ENCODE measurements at regions not wholly inside any gene's neighbourhood (a gene's known extent, or its start where the extent isn't known, plus 50 kb on each side); places are given as distances from the start of the nearest gene placed in this dataset.

GRCh38 chr10:31120392-31120791 is 88.7 kb upstream of the ZNF438 start:
- TF ChIP-seq POLR2A (IDR thresholded peaks at IDR 0.05; ENCODE audit: low read depth, low read length), result no peak
- no peak for TF ChIP-seq TAF1 (IDR thresholded peaks at IDR 0.05; ENCODE audit: low read depth, low read length)
- TF ChIP-seq POLR2AphosphoS5 (IDR thresholded peaks at IDR 0.05; ENCODE audit: low read depth, low read length), result no peak
- TF ChIP-seq SPI1 (IDR thresholded peaks at IDR 0.05; ENCODE audit: low read depth, low read length), result no peak
- TF ChIP-seq PAX5 (IDR thresholded peaks at IDR 0.05; ENCODE audit: insufficient read depth, low read length, severe bottlenecking), result no peak
